ENCODE measurements at regions not wholly inside any gene's neighbourhood (a gene's known extent, or its start where the extent isn't known, plus 50 kb on each side); places are given as distances from the start of the nearest gene placed in this dataset.

DNA sequence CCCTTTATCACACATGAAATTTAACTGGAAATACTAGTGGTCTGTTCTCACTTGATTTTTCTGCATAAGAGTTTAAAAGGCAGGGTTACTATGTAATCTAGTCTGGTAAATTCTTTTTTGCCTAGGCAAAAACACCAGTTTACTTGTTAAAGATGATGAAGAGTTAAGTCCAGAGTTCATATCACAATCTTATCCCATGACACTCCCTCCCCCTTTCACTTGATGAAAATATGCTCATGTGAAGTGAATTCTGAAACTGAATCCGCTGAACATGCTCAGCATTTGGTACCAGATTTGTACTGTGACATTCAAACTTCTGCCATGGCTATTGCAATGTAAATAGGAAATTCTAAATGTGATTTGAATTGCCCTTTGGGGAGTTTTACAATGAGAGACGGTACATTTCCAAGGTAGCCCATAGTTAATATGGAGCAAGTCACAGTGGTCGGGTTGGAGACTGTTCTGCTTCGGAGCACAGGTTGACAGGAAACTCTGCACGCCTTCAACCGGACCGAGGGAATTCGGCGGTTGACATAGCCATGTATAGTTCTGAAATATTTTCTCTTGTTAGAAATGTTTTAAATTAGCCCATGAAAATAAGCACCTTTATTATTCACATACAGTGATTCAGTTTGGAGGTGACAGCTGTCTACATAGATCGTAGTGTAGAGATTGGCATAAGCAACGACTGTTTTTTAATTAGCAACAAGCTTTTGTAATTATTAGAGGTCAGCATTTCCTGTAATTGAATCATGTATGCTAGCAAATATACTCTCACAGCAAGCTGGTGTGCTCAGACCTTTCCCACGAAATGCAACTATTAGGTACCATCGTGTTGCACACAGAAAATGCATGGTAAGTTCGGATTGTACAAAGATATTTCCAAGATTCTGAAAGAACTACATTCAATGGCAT, 768.6 kb upstream of the GOLIM4 start:
- dilution Hi-C loops (cut with MboI; ENCODE audit: extremely low pct_ligation_motif_present, low sequenced_read_pairs), result no loop called here
- no peaks in the 10 kb centered on the region for H3K79me2 ChIP-seq (ENCODE audit: control insufficient read depth, insufficient read depth, low read length)
- H3K9me3 ChIP-seq (ENCODE audit: control insufficient read depth, low read depth, low read length), result no peaks in the 10 kb centered on the region

DNA sequence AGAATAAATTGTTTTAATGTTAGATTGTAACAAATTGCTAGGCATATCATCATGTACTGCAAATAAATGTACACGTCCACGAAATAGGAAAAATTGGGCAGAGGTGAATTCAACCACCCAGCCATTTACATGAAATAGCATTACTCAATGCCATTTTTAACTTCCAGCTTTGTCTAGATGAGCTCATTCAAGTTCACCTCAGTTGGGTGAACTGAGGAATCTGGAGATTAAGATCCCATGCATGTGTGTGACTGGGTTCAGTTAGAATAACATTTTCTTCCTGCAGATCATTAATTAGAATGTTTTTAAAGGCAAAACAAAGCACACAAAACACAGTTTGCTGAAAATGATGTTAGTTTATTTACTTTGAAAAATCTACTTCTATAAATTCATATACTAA, 767.8 kb upstream of the GOLIM4 start:
- Histone ChIP-seq H3K9me1 (ENCODE audit: control insufficient read depth, extremely low read depth, insufficient read depth, low read length) (no peaks in the 10 kb centered on the region), H3K4me3 (ENCODE audit: control insufficient read depth in 2 of 3, extremely low read depth in 1 of 3, insufficient read depth in 2 of 3, low read depth in 1 of 3, low read length in 3 of 3) (no peak overlapping the region), H4K20me1 (ENCODE audit: control insufficient read depth, extremely low read depth, insufficient read depth, low read length) (no peaks in the 10 kb centered on the region), H3K4me1 (ENCODE audit: control insufficient read depth, extremely low read depth, insufficient read depth, low read length) (no peaks in the 10 kb centered on the region), H3K9me3 (ENCODE audit: control insufficient read depth, low read depth, low read length) (no peaks in the 10 kb centered on the region), H3K79me2 (ENCODE audit: control insufficient read depth, insufficient read depth, low read length) (no peaks in the 10 kb centered on the region), H3K4me2 (ENCODE audit: control insufficient read depth, extremely low read depth, insufficient read depth, low read depth, low read length) (no peak overlapping the region), H3K36me3 (ENCODE audit: control insufficient read depth in 2 of 2, extremely low read depth in 1 of 2, insufficient read depth in 2 of 2, low read length in 2 of 2) (no peaks in the 10 kb centered on the region), H2AFZ (ENCODE audit: control insufficient read depth, low read length) (no peak overlapping the region), H3K27me3 (ENCODE audit: control insufficient read depth, extremely low read depth, insufficient read depth, low read length) (no peaks in the 10 kb centered on the region), H3K27ac (ENCODE audit: control insufficient read depth, insufficient read depth, low read length) (no peak overlapping the region), H3K9ac (ENCODE audit: control insufficient read depth, extremely low read depth, insufficient read depth, low read length) (no peak overlapping the region)
- TF ChIP-seq EZH2 (IDR thresholded peaks at IDR 0.05; ENCODE audit: low read length), result no peak
- TF ChIP-seq, protein P1, sequence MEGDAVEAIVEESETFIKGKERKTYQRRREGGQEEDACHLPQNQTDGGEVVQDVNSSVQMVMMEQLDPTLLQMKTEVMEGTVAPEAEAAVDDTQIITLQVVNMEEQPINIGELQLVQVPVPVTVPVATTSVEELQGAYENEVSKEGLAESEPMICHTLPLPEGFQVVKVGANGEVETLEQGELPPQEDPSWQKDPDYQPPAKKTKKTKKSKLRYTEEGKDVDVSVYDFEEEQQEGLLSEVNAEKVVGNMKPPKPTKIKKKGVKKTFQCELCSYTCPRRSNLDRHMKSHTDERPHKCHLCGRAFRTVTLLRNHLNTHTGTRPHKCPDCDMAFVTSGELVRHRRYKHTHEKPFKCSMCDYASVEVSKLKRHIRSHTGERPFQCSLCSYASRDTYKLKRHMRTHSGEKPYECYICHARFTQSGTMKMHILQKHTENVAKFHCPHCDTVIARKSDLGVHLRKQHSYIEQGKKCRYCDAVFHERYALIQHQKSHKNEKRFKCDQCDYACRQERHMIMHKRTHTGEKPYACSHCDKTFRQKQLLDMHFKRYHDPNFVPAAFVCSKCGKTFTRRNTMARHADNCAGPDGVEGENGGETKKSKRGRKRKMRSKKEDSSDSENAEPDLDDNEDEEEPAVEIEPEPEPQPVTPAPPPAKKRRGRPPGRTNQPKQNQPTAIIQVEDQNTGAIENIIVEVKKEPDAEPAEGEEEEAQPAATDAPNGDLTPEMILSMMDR (optimal IDR thresholded peaks at IDR 0.05 in 1 of 3, IDR thresholded peaks at IDR 0.05 in 1 of 3, conservative IDR thresholded peaks at IDR 0.05 in 1 of 3; ENCODE audit: extremely low read depth in 1 of 3, insufficient read depth in 2 of 3, low read length in 3 of 3), result no peak
- FAIRE-seq (no peak), DNase-seq (ENCODE audit: low read depth, low spot score) (no peak)
- dilution Hi-C loops (cut with MboI; ENCODE audit: extremely low pct_ligation_motif_present, low sequenced_read_pairs), result no loop called here

More for the DNA sequence above, 768.6 kb upstream of the GOLIM4 start:
- Histone ChIP-seq H3K4me1 (ENCODE audit: control insufficient read depth, extremely low read depth, insufficient read depth, low read length) (no peaks in the 10 kb centered on the region), H3K27me3 (ENCODE audit: control insufficient read depth, extremely low read depth, insufficient read depth, low read length) (no peaks in the 10 kb centered on the region), H4K20me1 (ENCODE audit: control insufficient read depth, extremely low read depth, insufficient read depth, low read length) (no peaks in the 10 kb centered on the region), H3K4me2 (ENCODE audit: control insufficient read depth, extremely low read depth, insufficient read depth, low read depth, low read length) (no peak overlapping the region), H3K36me3 (ENCODE audit: control insufficient read depth in 2 of 2, extremely low read depth in 1 of 2, insufficient read depth in 2 of 2, low read length in 2 of 2) (no peaks in the 10 kb centered on the region), H3K27ac (ENCODE audit: control insufficient read depth, insufficient read depth, low read length) (no peak overlapping the region), H3K9me1 (ENCODE audit: control insufficient read depth, extremely low read depth, insufficient read depth, low read length) (no peaks in the 10 kb centered on the region), H2AFZ (ENCODE audit: control insufficient read depth, low read length) (no peak overlapping the region), H3K4me3 (ENCODE audit: control insufficient read depth in 2 of 3, extremely low read depth in 1 of 3, insufficient read depth in 2 of 3, low read depth in 1 of 3, low read length in 3 of 3) (no peak overlapping the region), H3K9ac (ENCODE audit: control insufficient read depth, extremely low read depth, insufficient read depth, low read length) (no peak overlapping the region)
- FAIRE-seq (no peak), DNase-seq (ENCODE audit: low read depth, low spot score) (no peak)
- TF ChIP-seq, protein P1 (optimal IDR thresholded peaks at IDR 0.05 in 1 of 3, IDR thresholded peaks at IDR 0.05 in 1 of 3, conservative IDR thresholded peaks at IDR 0.05 in 1 of 3; ENCODE audit: extremely low read depth in 1 of 3, insufficient read depth in 2 of 3, low read length in 3 of 3), result no peak
- TF ChIP-seq EZH2 (IDR thresholded peaks at IDR 0.05; ENCODE audit: low read length), result no peak

Measured in keratinocyte (primary cell).